ENCODE measurements at regions not wholly inside any gene's neighbourhood (a gene's known extent, or its start where the extent isn't known, plus 50 kb on each side); places are given as distances from the start of the nearest gene placed in this dataset.

DNA sequence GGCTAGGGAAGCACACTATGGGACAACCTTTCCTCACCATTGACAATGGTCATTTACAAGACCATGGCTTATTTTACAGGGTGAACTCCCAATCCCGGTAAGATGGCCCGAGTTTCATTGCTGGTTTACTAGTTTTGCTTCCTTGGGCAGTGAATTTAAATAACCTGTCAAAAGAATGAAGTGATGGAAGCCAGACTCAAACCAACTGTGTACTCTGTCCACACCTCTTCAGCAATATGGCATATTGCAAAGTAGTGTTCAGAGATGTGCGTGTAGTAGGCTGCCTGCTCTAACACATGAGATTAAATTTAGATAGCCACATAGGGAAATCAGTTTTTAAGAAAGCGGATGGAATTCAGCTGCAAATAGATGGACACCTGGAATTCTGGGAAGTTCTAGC lies 58.4 kb upstream of the USPL1 start:
- H2BK120ac ChIP-seq (ENCODE audit: low read depth, low read length): no peak overlapping the region
- H3K27me3 ChIP-seq (ENCODE audit: control insufficient read depth, insufficient read depth, low read length): no peaks in the 10 kb centered on the region
- H2AK5ac ChIP-seq (ENCODE audit: low read depth, low read length): no peak overlapping the region
- H3K4me1 ChIP-seq (ENCODE audit: control insufficient read depth, insufficient read depth, low read length): peaks cover 3% of the 10 kb centered on the region; the same call in 1 of the 2 replicates
- H2AFZ ChIP-seq (replicated peaks; ENCODE audit: low read length, poor library complexity): no peak overlapping the region
- ATAC-seq (ENCODE audit: low read depth): no peak
- no peaks in the 10 kb centered on the region for H3K36me3 ChIP-seq (ENCODE audit: control insufficient read depth, insufficient read depth, low read length)
- no peak overlapping the region for H3K4me3 ChIP-seq (ENCODE audit: insufficient read depth, low read depth, low read length)
- intact Hi-C loops (cut with micrococcal nuclease) (no loop called here), dilution Hi-C loops (cut with HindIII; ENCODE audit: low sequenced_read_pairs, unreplicated experiment) (no loop called here), in situ Hi-C loops (cut with MboI; ENCODE audit: low sequenced_read_pairs) (no loop called here)
- no peaks in the 10 kb centered on the region for H3K9me1 ChIP-seq (ENCODE audit: insufficient read depth, low read length)
- DNase-seq: no peak
- no peak overlapping the region for H3K23ac ChIP-seq (ENCODE audit: low read depth, low read length)
- H3K27ac ChIP-seq (ENCODE audit: insufficient read depth, low read length): no peak overlapping the region
- BruUV-seq (replicated peaks): no TSS peak
- TF ChIP-seq, protein P1, sequence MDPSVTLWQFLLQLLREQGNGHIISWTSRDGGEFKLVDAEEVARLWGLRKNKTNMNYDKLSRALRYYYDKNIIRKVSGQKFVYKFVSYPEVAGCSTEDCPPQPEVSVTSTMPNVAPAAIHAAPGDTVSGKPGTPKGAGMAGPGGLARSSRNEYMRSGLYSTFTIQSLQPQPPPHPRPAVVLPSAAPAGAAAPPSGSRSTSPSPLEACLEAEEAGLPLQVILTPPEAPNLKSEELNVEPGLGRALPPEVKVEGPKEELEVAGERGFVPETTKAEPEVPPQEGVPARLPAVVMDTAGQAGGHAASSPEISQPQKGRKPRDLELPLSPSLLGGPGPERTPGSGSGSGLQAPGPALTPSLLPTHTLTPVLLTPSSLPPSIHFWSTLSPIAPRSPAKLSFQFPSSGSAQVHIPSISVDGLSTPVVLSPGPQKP (IDR thresholded peaks at IDR 0.05; ENCODE audit: borderline replicate concordance, low read depth, low read length): no peak
- TF ChIP-seq MAZ (IDR thresholded peaks at IDR 0.05; ENCODE audit: borderline replicate concordance, low read depth, low read length): no peak
- TF ChIP-seq, protein P2, sequence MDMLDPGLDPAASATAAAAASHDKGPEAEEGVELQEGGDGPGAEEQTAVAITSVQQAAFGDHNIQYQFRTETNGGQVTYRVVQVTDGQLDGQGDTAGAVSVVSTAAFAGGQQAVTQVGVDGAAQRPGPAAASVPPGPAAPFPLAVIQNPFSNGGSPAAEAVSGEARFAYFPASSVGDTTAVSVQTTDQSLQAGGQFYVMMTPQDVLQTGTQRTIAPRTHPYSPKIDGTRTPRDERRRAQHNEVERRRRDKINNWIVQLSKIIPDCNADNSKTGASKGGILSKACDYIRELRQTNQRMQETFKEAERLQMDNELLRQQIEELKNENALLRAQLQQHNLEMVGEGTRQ (IDR thresholded peaks at IDR 0.05; ENCODE audit: low read depth, low read length): no peak
- no peak overlapping the region for H2BK15ac ChIP-seq (ENCODE audit: low read depth, low read length)
- no peak overlapping the region for H3K4ac ChIP-seq (ENCODE audit: low read depth, low read length)
- no peaks in the 10 kb centered on the region for H3K9me3 ChIP-seq (ENCODE audit: control insufficient read depth, insufficient read depth, low read length)
- H3K18ac ChIP-seq (ENCODE audit: low read depth, low read length): no peak overlapping the region
- no peak overlapping the region for H2BK20ac ChIP-seq (ENCODE audit: low read depth, low read length)
- H3K9ac ChIP-seq (ENCODE audit: low read depth, low read length): no peak overlapping the region
- ChIA-PET CTCF (interaction anchor here (0.6 kb wide), 1 partner anchor 62 kb away, joined by 3 read pairs; no protein-coding TSS in a partner anchor), POLR2A (ENCODE audit: unreplicated experiment) (no interaction called here)
- no peaks in the 10 kb centered on the region for H4K20me1 ChIP-seq (ENCODE audit: insufficient read depth, low read length)
- no peak overlapping the region for H3K14ac ChIP-seq (replicated peaks; ENCODE audit: low read depth, low read length)
- no CpG with 5 or more reads among the region's 4 CpGs for WGBS, 2 experiments (ENCODE audit: extremely low coverage in 2 of 2, insufficient read length in 1 of 2)
- H4K5ac ChIP-seq (ENCODE audit: low read depth, low read length): no peak overlapping the region
- no peaks in the 10 kb centered on the region for H3K79me1 ChIP-seq (ENCODE audit: low read depth in 1 of 2, low read length in 2 of 2)
- H2AK9ac ChIP-seq (replicated peaks; ENCODE audit: low read depth, low read length, poor library complexity): no peak overlapping the region
- H3K4me2 ChIP-seq (ENCODE audit: low read depth, low read length): no peak overlapping the region
- no peak overlapping the region for H3K56ac ChIP-seq (ENCODE audit: extremely low read depth, insufficient read depth, low read length)
- no peak overlapping the region for H4K91ac ChIP-seq (ENCODE audit: insufficient read depth, low read depth, low read length)
- H2BK5ac ChIP-seq (ENCODE audit: low read depth, low read length, poor library complexity, severe bottlenecking): no peak overlapping the region
- H4K8ac ChIP-seq (ENCODE audit: low read depth in 2 of 2, low read length in 2 of 2): no peak overlapping the region
